HG02943 (cell line): ENCODE measurements at regions not wholly inside any gene's neighbourhood (a gene's known extent, or its start where the extent isn't known, plus 50 kb on each side); places are given as distances from the start of the nearest gene placed in this dataset.

Experiments
- ATAC-seq: cut with Tn5 transposase; IDR thresholded peaks from one replicate; pipeline ENCODE4 v1.9.1; 2021; ENCODE audit warnings: mild to moderate bottlenecking, low read depth, moderate library complexity; ENCODE audit not compliant: unreplicated experiment

DNA sequence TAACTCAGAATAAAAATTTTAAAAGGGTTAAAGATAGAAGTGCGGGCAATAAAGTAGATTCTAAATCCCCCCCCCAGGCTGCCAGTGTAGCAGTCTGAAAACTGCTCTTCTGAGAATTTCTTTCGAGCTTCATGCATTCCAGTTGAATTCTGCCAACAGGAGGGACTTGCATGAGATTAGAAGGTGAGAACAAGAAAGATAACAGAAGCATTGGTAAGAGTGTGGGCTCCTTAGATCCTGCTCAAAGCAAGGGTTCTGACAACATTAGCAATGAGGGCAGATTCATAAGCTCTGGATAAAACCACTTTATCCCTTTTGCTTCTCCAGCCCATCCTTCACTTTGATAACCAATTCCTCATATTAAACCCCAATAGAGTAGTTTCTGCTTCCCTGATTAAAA is 235.9 kb upstream of the CDH6 start:
- no peak for ATAC-seq

DNA sequence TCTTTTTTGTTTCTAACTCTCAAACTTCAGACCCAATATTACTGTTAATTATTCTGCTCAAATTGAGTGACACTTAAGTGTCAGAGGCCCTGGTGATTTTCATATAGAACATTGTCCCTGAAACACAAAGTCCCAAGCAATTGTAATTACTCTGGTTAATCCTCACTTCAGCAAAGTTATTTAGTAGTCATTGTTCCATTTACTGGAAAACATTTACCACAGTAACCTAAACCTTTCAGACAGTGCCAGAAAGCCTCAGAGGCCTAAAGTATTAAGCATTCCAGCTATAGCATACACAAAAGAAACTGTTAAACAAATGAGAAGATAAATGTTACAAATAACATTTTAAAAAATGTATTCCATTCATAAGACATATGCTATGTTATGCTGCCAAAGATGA is 237.2 kb upstream of the CDH6 start:
- no peak for ATAC-seq

DNA sequence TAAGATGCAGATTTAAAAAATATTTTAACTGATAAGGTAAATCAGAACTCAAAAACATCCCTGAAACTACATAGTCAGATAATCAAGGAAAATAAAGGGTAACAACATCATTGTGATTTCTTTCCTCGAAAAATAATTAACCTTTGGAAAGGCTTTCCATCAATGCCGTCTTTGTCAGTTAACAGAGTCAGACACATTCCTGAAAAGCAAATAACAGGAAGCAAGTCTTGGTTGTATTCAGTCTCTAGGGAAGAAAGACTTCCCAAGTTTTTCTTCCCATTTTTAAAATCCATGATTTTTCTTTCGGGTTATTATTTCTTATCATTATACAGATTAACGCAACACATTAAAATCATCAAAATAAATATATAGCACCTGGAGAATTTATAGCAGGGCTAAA is 256.4 kb upstream of the CDH6 start:
- ATAC-seq, result no peak

- ATAC-seq, result no peak
Measured at GRCh38 chr5:30933599-30933998, 259.9 kb upstream of the CDH6 start.

DNA sequence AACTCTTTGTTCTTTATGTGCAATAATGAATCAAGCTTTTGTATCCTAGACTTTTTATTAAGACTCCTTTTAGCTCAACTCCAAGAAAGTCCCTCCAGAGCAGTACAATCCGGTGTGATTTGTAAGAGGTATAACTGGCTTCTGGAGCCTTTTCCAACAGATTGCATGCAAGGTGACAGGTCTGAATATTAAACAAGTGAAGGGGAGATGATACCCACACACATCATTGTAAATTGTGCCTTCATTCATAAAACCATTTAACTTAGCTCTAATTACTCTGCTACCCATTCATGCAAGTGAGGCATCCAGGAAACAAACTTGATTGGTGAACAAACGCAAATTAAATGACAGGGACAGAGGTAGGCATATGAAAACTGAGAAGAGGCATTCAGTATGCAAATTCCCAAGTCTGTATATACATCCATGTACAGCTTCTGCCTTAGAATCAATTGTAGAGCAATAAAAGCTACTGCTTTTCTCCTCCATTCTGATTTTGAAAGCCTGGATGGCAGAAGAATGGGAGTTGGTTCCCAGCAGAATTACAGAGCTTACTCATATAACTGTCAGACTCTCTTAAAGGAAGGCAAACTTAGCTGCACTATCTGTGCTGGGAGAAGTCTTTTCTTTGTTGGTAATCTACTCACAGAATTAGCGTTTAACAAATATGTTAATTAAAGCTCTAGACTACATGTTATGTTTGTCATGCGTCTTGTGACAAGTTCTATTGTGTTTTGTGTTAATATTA is 261.0 kb upstream of the CDH6 start:
- ATAC-seq, result no peak

DNA sequence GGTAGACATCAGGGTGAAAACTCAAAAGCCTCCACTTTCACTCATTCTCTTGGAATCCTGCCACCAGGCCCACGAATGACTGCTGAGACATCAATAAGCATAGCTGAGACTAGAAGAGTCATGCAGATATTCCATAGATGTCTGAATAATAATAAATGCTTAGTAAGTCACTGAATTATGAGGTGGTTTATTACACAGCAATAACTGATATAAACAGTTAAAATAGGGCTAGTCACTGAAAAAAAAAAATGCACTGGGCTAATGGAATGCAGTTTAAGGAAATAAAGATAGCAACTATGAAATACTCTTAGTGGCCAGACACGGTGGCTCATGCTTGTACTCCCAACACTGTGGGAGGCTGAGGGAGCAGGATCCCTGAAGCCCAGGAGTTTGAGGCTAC is 262.8 kb upstream of the CDH6 start:
- no peak for ATAC-seq

GRCh38 chr5:30928956-30929355 is 264.5 kb upstream of the CDH6 start:
- no peak for ATAC-seq

DNA sequence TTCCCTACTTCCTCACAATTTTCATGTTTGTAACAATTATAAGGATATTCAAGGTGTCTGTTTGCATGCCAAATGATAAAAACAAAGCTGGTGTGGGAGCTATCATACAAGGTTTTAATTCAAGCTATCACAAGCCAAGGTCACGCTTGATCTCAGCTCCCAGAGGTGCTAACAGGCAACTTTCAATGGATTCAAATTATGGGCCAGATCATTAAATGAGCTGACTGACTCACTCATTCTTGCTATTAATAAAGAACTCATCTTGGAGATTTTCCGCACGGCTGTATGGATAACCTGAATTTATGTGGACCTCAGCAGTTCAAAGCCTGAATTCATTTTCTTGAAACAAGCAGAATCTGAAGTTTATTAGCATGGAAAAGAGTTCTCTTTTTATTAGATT is 267.3 kb upstream of the CDH6 start:
- ATAC-seq, result no peak

DNA sequence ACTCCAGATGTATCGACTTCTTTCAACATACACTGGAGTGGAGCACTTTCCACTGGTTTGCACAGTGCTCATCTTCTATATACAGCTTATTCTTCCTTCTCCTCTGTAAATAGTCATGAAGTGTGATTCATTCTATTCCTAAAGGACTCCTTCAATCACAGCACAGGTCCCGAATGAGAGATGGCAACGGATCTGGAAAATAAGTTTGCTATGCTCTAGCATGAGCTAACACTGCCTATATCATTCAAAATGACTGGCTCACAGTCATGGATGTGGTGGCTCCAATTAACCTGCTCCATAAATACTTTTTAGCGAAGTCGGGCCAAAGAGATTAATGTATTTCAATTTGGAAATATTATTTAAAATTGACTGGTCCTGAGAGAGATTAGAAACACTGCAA is 272.1 kb upstream of the CDH6 start:
- no peak for ATAC-seq

GRCh38 chr5:30918171-30918570 is 275.3 kb upstream of the CDH6 start:
- no peak for ATAC-seq

GRCh38 chr5:30908356-30908755 is 285.1 kb upstream of the CDH6 start:
- no peak for ATAC-seq

DNA sequence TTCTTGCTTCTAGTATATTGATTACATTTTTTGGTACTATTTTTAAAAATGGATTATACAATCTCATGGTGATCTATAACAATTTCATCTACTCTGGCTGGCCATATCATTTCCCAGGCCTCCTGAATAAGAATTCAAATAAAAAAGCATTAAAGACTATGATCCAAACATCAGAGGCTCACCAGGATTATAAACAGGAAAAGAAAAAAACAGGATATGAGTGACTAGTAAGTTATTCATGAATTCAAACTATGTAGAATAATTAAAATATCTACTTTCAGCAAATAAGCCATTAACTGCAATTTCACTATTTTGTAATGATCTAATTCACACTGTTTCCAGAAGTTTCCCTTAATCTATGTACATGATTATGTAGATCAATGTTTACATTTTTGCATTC is 293.1 kb upstream of the CDH6 start:
- ATAC-seq, result no peak

DNA sequence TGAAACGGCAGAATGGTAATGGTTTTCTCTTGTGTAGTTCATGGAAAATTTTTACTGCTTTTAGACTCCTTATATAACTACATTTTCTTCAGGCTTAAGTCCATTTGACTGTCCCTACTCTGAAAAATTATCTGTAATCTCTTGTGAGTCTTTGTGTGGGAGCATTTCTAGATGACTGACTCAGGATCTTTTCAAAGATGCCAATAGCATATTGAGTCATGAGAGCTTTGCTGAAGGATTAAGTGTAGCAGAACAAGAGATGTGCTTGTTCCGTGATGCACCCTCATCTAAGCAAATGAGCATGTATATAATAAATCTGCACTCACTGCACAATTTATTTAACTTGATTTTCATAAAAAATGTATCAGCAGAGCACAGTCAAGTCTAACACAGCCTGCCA is 298.7 kb upstream of the CDH6 start:
- no peak for ATAC-seq

GRCh38 chr5:30891660-30892059 is 301.8 kb upstream of the CDH6 start:
- no peak for ATAC-seq

DNA sequence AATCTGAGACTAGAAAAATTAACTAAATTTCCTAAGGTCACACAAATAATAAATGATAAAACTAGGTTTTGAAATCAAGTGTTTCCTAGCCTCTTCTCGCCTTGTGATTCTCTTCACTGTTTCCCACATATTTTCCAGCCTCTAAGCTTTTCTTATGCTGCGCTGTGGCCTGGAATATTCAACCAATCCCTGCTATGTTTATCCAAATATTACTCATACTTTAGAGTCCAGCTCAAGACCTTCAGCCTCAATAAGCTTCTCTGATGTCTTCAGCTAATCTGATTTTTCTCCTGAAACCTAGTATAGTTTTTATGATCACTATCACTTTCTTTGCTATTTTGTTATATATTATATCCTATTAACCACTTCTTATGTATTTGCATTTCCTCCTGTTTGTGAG is 303.1 kb upstream of the CDH6 start:
- ATAC-seq, result no peak

DNA sequence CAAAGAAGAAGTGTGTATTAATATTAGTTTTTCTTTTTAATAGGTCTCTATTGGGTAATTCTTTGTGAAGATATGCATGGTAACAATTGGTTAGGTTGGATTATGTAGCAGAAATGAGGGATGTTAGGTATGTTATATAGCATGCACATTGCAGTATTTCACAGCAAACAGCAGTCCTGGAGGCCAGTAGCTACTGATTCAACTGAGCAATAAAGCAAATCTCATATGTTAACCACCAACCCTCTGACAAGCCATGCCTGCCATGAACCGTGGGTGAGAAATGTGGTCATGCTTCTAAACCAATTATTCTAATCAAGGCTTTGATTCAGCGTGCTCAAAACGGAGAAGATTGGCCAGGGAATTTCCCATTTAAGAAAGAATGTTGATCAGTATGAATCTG is 313.0 kb upstream of the CDH6 start:
- no peak for ATAC-seq

DNA sequence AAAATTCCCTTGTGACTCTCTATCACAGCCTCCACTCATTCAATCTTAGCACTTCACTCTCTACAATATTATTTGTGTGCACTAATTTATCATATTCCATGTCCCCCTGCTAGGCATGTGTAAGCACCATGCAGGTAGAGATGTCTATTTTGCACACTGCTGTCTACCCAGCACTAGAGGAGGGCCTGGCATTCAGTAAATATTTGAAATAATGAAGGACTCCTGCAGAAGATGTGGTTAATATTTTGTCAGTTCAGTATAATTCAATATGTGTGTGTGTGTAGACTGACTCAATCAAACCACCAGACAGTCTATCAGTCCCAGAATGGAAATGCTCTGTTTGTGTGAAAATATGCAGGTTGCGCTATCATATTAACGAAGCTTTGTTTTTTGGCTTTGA is 313.6 kb upstream of the CDH6 start:
- ATAC-seq, result no peak

DNA sequence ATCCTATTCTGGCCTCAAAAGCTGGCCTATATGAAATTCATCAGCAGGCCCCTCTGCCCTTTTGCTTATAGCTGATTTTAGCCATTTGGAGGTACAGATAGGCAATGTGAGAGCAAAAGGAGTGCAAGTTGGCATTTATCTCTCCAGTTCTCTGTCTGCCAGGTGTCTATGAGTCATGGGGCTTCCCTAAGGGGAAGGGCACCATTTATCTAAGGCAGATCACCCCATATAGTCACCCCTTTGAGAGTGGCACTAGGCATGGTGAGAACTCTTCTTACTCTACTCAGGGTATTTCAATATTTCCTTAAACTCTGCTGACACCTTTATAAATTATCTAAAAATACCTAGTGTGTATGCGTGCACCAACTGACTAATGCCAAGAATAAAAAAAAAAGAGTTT is 314.7 kb upstream of the CDH6 start:
- no peak for ATAC-seq

DNA sequence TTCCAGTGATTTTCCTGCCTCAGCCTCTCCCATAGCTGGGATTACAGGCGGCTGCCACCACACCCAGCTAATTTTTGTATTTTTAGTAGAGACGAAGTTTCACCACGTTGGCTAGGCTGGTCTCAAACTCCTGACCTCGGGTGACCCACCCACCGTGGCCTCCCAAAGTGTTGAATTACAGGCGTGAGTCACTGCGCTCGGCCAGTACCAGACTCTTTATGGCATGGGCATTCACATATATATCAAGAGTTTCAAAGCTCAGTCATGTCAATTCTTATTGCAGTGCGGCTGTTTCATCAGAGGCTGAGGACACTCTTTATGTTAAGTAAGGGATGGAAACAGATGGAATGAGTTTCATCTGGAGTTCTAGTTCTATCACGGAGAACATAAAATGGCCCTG is 315.2 kb upstream of the CDH6 start:
- ATAC-seq, result no peak

GRCh38 chr5:30874241-30875034 is 319.0 kb upstream of the CDH6 start:
- ATAC-seq, result no peak

- ATAC-seq, result no peak
Measured at GRCh38 chr5:30871196-30871595, 322.3 kb upstream of the CDH6 start.

- no peak for ATAC-seq
Measured at GRCh38 chr5:30867711-30868110, 325.8 kb upstream of the CDH6 start.
